HFFc6 (cell line): ENCODE measurements at regions not wholly inside any gene's neighbourhood (a gene's known extent, or its start where the extent isn't known, plus 50 kb on each side); places are given as distances from the start of the nearest gene placed in this dataset.

Experiments
- DNase-seq: peaks from one replicate; pipeline ENCODE4 v3.0.0-alpha.2; 2018
- H3K27ac Mint-ChIP-seq: 2 replicates; pipeline ENCODE4 v1.8.0; 2020; ENCODE audit warnings: mild to moderate bottlenecking, mixed read lengths
- H3K27me3 Mint-ChIP-seq: 2 replicates; pipeline ENCODE4 v1.8.0; 2021; ENCODE audit warnings: mild to moderate bottlenecking, moderate library complexity, mixed read lengths; ENCODE audit not compliant: insufficient read depth
- H3K36me3 Mint-ChIP-seq: 2 replicates; pipeline ENCODE4 v1.8.0; 2021; ENCODE audit warnings: low read depth, mixed read lengths
- H3K4me1 Mint-ChIP-seq: 2 replicates; pipeline ENCODE4 v1.8.0; 2020; ENCODE audit warnings: low read depth, mixed read lengths
- H3K4me3 Mint-ChIP-seq: 2 replicates; pipeline ENCODE4 v1.8.0; 2020; ENCODE audit warnings: mild to moderate bottlenecking, moderate library complexity, mixed read lengths
- H3K9me3 Mint-ChIP-seq: 2 replicates; pipeline ENCODE4 v1.8.0; 2020; ENCODE audit warnings: mild to moderate bottlenecking, mixed read lengths
- TF ChIP-seq, protein P1 (sequence below): fragments of 200-600 bp; sonication (generic); IDR thresholded peaks from 2 replicates; pipeline ENCODE4 v1.5.0; 2021; ENCODE audit warnings: antibody characterized with exemption, mild to moderate bottlenecking

DNA sequence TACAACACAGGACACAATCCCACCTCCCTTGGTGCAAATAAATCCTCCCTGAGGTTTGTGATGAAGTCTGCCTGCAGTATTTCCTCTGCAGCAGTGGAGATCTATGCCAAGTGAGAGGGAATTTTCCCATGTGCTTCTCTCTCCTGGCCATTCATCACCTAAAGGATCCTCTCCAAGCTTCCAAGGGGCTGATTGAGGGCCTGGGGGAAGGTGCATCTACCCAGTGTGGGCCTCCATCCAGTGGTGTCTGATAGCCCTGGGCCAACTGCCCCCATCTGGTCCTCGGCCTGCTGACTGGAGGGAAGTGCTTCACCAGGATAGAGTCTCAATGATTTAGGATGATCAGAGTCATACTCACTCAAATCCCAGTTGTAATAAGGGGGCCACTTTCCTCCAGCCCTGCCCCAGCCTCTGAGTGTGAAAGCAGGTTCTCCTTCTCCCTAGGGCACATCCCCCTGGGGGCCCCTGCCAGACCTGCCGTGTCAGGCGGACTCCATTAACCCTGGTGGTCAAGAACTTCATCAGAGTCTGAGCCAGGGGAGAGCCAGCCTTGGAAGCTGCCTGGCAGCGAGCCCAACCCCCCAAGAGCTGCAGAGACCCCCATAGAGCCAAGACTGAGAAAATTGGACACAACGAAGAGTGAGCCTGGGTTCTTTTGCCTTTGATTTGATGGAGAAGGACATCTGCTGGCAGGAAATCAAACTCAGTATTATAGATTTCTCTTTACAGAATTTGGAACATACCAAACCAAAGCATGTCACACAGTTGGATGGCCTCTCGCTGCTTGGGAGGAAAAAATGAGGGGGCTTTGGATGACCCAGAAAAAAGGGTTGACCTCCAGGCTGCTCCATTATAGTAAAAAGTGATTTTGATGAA, 509.6 kb downstream of the CMPK2 start:
- no peak overlapping the region for H3K27ac Mint-ChIP-seq
- H3K36me3 Mint-ChIP-seq = no peaks in the 10 kb centered on the region
- TF ChIP-seq, protein P1, sequence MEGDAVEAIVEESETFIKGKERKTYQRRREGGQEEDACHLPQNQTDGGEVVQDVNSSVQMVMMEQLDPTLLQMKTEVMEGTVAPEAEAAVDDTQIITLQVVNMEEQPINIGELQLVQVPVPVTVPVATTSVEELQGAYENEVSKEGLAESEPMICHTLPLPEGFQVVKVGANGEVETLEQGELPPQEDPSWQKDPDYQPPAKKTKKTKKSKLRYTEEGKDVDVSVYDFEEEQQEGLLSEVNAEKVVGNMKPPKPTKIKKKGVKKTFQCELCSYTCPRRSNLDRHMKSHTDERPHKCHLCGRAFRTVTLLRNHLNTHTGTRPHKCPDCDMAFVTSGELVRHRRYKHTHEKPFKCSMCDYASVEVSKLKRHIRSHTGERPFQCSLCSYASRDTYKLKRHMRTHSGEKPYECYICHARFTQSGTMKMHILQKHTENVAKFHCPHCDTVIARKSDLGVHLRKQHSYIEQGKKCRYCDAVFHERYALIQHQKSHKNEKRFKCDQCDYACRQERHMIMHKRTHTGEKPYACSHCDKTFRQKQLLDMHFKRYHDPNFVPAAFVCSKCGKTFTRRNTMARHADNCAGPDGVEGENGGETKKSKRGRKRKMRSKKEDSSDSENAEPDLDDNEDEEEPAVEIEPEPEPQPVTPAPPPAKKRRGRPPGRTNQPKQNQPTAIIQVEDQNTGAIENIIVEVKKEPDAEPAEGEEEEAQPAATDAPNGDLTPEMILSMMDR = no peak
- H3K4me3 Mint-ChIP-seq = no peak overlapping the region
- no peaks in the 10 kb centered on the region for H3K4me1 Mint-ChIP-seq
- no peaks in the 10 kb centered on the region for H3K27me3 Mint-ChIP-seq
- DNase-seq = no peak
- peaks cover 20% of the 10 kb centered on the region for H3K9me3 Mint-ChIP-seq

DNA sequence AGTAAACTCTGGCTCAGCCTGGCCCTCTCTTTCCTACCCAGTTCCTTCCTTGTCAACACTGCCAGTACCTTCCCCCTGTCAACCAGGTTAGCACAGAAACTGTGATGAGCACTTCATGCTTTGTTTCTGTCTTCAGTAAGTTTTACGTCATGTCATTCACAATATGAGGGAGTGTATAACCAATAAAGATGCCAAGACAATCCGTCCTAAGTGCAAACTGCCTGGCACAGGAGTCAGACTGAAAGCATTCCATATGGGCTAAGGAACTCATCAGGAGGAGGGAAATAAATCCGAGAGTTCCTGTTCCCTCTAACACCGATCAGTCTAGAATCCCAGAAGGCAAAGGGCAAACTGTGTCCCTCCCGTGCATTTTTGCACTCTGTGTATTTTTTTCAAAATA, 507.2 kb downstream of the CMPK2 start:
- peaks cover 21% of the 10 kb centered on the region for H3K9me3 Mint-ChIP-seq
- DNase-seq = no peak
- no peak overlapping the region for H3K4me3 Mint-ChIP-seq
- H3K27ac Mint-ChIP-seq = no peak overlapping the region
- TF ChIP-seq, protein P1 = no peak
- H3K36me3 Mint-ChIP-seq = no peaks in the 10 kb centered on the region
- H3K4me1 Mint-ChIP-seq = no peaks in the 10 kb centered on the region
- H3K27me3 Mint-ChIP-seq = no peaks in the 10 kb centered on the region

DNA sequence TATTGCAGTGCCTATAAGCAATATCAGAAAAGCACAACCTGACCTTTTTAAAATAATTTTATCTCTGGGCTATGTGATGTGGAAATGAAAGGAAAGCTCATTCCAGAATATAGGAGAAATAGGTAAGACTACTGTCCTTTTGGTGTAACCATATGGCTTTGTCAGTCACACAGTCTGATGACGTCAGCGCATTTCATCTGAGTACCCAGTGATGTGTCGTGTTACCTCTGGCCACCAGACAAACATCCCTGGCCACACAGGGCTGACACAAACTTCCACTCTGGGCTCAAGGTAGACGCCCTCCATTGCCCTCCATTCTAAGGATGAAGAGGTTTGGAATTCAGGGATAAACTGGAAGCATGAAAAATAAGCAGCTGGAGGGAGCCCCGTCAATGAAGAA, 506.7 kb downstream of the CMPK2 start:
- no peak for DNase-seq
- no peak overlapping the region for H3K27ac Mint-ChIP-seq

DNA sequence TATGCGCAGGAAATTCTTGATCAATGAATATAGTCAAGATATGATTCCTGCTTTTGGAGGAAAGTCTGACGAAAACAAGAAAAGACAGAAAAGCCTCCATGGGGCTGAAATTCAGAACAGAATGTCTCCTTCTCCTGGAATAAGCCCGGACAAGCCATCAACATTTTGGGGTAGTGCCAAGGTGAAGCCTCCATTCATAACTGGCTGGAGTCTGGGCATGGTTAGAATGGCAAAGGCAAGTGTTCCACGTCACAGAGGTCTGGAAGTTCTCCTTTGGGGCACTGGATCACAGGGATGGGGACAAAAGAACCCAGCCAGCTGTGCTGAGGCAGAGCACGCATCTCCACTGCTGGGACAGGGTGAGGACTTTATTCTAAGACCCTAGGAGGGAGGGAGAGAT, 505.7 kb downstream of the CMPK2 start:
- Mint-ChIP-seq H3K27ac (no peak overlapping the region), H3K9me3 (peaks cover 21% of the 10 kb centered on the region), H3K27me3 (no peaks in the 10 kb centered on the region), H3K36me3 (no peaks in the 10 kb centered on the region), H3K4me1 (no peaks in the 10 kb centered on the region), H3K4me3 (no peak overlapping the region)
- TF ChIP-seq, protein P1 = no peak
- no peak for DNase-seq

More for the DNA sequence above, 506.7 kb downstream of the CMPK2 start:
- Mint-ChIP-seq H3K4me1 (no peaks in the 10 kb centered on the region), H3K4me3 (no peak overlapping the region), H3K27me3 (no peaks in the 10 kb centered on the region), H3K9me3 (peaks cover 21% of the 10 kb centered on the region), H3K36me3 (no peaks in the 10 kb centered on the region)
- TF ChIP-seq, protein P1 = no peak

DNA sequence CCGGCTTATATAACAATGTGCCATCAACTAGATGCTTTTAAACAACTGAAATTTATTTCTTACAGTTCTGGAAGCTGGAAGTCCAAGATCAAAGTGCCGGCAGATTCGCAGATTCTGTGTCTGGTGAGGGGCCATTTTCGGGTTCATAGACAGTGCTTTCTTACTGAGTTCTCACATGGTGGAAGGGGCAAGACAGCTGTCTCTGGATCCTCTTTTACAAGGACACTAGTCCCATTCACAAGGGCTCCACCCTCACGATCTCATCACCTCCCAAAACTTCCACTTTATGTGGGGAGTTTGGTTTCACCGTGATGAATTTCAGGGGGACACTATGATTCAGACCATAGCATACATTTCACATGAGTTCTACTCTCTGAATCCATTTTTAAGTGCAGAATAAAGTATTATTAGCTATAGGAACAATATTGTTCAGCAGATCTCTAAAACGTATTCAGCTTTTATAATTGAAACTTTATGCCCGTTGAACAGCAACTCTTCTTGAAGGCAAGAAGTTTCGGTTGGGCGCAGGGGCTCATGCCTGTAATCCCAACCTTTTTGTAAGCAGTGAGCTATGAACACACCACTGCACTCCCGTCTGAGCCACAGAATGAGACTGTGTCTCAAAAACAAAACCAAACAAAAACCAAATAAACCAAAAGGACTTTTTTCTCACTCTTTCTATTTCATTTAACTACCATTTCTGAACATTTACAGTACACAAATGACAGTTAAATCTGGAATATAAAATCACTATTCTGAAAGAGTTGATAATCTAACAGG, 502.8 kb downstream of the CMPK2 start:
- Mint-ChIP-seq H3K4me1 (peaks cover 4% of the 10 kb centered on the region; the same call in 1 of the 2 replicates), H3K36me3 (no peaks in the 10 kb centered on the region; the same call in 1 of the 2 replicates), H3K27ac (no peak overlapping the region), H3K9me3 (peaks cover 20% of the 10 kb centered on the region; the same call in 1 of the 2 replicates), H3K27me3 (0 out of 2 replicates have a peak, but pooled peaks cover 2% of the 10 kb centered on the region), H3K4me3 (no peak overlapping the region)
- no peak for DNase-seq
- TF ChIP-seq, protein P1 = no peak
